Activated naive CD4-positive, alpha-beta T cell treated with anti-CD3 and anti-CD28 coated beads, Interleukin-2, amount 10 ng/mL, durations not matched to agents 7 days and 5 days (primary cell): ENCODE measurements at regions not wholly inside any gene's neighbourhood (a gene's known extent, or its start where the extent isn't known, plus 50 kb on each side); places are given as distances from the start of the nearest gene placed in this dataset.
"Not testable (repeated sequence)": the region's sequence is repeated elsewhere in the genome, so short reads cannot be mapped to it uniquely, and the experiment has no call there.

ENCODE experiments used
- CTCF ChIA-PET: fragments of 350-600 bp; sonication (Branson Sonifier 250); formaldehyde crosslinking; loops from one replicate; lab custom pipeline; 2021; ENCODE audit warnings: antibody characterized with exemption; lab: Charles Lee
- DNase-seq: peaks from one replicate; pipeline ENCODE4 v3.0.0-alpha.2; 2020
- H3K27ac Mint-ChIP-seq: one replicate; pipeline ENCODE4 v1.8.0; 2021; ENCODE audit warnings: mild to moderate bottlenecking, moderate library complexity, mixed read lengths
- H3K27me3 Mint-ChIP-seq: one replicate; pipeline ENCODE4 v1.8.0; 2021; ENCODE audit warnings: mild to moderate bottlenecking, mixed read lengths
- H3K36me3 Mint-ChIP-seq: one replicate; pipeline ENCODE4 v1.8.0; 2021; ENCODE audit warnings: mixed read lengths
- H3K4me1 Mint-ChIP-seq: one replicate; pipeline ENCODE4 v1.8.0; 2021; ENCODE audit warnings: mixed read lengths
- H3K4me3 Mint-ChIP-seq: one replicate; pipeline ENCODE4 v1.8.0; 2021; ENCODE audit warnings: mild to moderate bottlenecking, moderate library complexity, mixed read lengths
- H3K9me3 Mint-ChIP-seq: one replicate; pipeline ENCODE4 v1.8.0; 2021; ENCODE audit warnings: mixed read lengths

GRCh38 chr2:118752762-118753429, 94.6 kb downstream of the EN1 start:
- Mint-ChIP-seq H3K36me3 (no peaks in the 10 kb centered on the region), H3K4me3 (no peak overlapping the region), H3K27ac (no peak overlapping the region), H3K27me3 (peaks cover 4% of the 10 kb centered on the region), H3K4me1 (no peaks in the 10 kb centered on the region), H3K9me3 (no peaks in the 10 kb centered on the region)
- no peak for DNase-seq
- CTCF ChIA-PET: no interaction called here

DNA sequence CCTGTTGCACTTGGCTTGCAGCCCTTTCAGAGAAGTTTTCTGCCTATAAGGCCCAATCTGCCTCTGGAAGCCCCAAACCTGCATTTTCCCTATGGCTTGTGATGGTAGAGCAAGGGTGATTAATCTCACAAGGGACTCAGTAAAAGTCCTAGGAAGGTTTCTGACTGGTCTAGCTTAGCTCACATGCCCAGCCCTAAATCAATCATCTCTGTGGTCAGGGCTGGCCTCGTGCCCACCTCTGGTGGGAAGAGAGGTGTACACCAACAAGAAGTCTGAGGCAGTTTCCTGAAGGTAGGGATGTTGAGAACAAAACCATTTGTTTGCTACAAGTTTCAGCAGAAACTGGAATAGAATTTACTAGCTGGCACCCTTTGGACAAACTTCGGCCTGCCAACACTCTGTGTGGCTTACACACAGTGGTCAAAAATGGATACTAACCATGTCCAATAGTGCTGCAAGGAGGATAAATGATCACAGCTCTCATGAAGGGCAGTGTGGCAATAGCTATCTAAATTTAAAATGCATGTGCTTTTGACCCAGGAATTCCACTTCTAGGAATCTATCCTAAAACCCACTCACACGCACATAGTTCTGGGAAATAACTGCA, 96.4 kb downstream of the EN1 start:
- no peak for DNase-seq
- no peaks in the 10 kb centered on the region for H3K9me3 Mint-ChIP-seq
- H3K4me3 Mint-ChIP-seq: no peak overlapping the region
- no peaks in the 10 kb centered on the region for H3K36me3 Mint-ChIP-seq
- no peak overlapping the region for H3K27ac Mint-ChIP-seq
- H3K27me3 Mint-ChIP-seq: peaks cover 4% of the 10 kb centered on the region
- H3K4me1 Mint-ChIP-seq: no peaks in the 10 kb centered on the region
- CTCF ChIA-PET: no interaction called here

DNA sequence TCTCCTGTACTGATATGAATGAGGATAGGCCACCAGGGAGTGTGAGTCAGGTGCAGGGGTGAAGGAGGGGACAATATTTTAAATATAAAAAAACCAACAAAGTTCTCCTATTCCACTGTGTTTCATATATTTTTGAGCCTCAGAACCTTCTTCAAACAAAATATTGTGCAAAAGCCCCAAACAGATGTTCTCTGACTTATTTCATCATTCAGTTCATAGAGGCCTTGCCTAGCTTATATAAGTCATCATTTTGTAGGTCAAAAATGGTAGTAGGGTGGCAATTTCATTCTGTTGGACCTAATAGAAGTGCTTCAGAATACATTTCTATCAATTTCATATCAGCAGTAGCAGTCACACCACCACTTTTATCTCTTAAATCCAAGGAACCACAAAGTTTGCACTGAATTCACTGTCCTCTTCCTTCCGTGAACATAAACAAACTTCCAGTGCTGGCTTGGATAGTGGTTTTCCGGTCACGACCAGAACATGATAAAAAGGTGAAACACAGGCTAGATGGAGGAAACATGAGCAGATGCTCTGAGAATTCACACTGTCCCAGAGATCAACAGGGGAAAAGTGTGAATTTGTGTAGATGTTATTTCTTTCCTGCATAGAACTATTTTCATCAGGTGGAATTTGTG, 99.1 kb downstream of the EN1 start:
- CTCF ChIA-PET: no interaction called here
- Mint-ChIP-seq H3K4me3 (no peak overlapping the region), H3K27me3 (peaks cover 4% of the 10 kb centered on the region), H3K4me1 (no peaks in the 10 kb centered on the region), H3K36me3 (no peaks in the 10 kb centered on the region), H3K9me3 (peaks cover 9% of the 10 kb centered on the region), H3K27ac (no peak overlapping the region)
- no peak for DNase-seq

- CTCF ChIA-PET: no interaction called here
Measured at GRCh38 chr2:118747637-118748036, 99.8 kb downstream of the EN1 start.

DNA sequence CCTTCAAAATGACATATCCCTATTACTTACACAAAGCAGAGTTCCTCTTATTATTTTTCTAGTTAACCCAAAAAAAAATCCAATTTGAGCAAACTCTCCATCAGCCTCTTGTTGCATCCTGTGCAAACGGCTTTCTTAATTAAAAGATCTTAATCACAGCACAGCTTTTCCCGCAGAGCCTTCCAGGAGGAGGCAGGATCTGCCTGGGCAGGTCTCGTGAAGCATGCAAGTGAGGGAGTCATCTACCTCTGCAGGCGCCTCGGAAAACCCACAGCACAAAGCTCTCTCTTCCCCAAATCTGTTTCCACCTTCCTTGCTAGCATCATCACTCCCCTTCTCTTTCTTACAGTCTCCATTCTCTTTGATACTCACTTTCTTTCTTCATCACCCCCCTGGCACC, 100.4 kb downstream of the EN1 start:
- CTCF ChIA-PET: no interaction called here
- Mint-ChIP-seq H3K36me3 (no peaks in the 10 kb centered on the region), H3K4me1 (no peaks in the 10 kb centered on the region), H3K27me3 (no peaks in the 10 kb centered on the region), H3K4me3 (no peak overlapping the region), H3K9me3 (peaks cover 11% of the 10 kb centered on the region), H3K27ac (no peak overlapping the region)
- no peak for DNase-seq

More at GRCh38 chr2:118747637-118748036, 99.8 kb downstream of the EN1 start:
- no peaks in the 10 kb centered on the region for H3K4me1 Mint-ChIP-seq
- H3K27ac Mint-ChIP-seq: no peak overlapping the region
- H3K9me3 Mint-ChIP-seq: peaks cover 11% of the 10 kb centered on the region
- H3K36me3 Mint-ChIP-seq: no peaks in the 10 kb centered on the region
- no peak overlapping the region for H3K4me3 Mint-ChIP-seq
- no peak for DNase-seq
- H3K27me3 Mint-ChIP-seq: peaks cover 4% of the 10 kb centered on the region

GRCh38 chr2:118744682-118745181, 102.7 kb downstream of the EN1 start:
- DNase-seq, H3K27ac Mint-ChIP-seq, CTCF ChIA-PET, H3K4me1 Mint-ChIP-seq, H3K27me3 Mint-ChIP-seq, H3K36me3 Mint-ChIP-seq, H3K4me3 Mint-ChIP-seq: not testable (repeated sequence)
- H3K9me3 Mint-ChIP-seq: peaks cover 11% of the 10 kb centered on the region

- Mint-ChIP-seq H3K4me1 (no peaks in the 10 kb centered on the region), H3K4me3 (no peak overlapping the region), H3K36me3 (no peaks in the 10 kb centered on the region), H3K27me3 (peaks cover 3% of the 10 kb centered on the region), H3K27ac (no peak overlapping the region), H3K9me3 (peaks cover 2% of the 10 kb centered on the region)
- no peak for DNase-seq
- CTCF ChIA-PET: no interaction called here
Measured at GRCh38 chr2:118738524-118739308, 108.7 kb downstream of the EN1 start.

- peaks cover 3% of the 10 kb centered on the region for H3K27me3 Mint-ChIP-seq
- H3K4me1 Mint-ChIP-seq: no peaks in the 10 kb centered on the region
- CTCF ChIA-PET: no interaction called here
- H3K27ac Mint-ChIP-seq: no peak overlapping the region
- no peaks in the 10 kb centered on the region for H3K36me3 Mint-ChIP-seq
- H3K9me3 Mint-ChIP-seq: peaks cover 2% of the 10 kb centered on the region
- no peak overlapping the region for H3K4me3 Mint-ChIP-seq
- DNase-seq: no peak
Measured at GRCh38 chr2:118738106-118738505, 109.3 kb downstream of the EN1 start.

DNA sequence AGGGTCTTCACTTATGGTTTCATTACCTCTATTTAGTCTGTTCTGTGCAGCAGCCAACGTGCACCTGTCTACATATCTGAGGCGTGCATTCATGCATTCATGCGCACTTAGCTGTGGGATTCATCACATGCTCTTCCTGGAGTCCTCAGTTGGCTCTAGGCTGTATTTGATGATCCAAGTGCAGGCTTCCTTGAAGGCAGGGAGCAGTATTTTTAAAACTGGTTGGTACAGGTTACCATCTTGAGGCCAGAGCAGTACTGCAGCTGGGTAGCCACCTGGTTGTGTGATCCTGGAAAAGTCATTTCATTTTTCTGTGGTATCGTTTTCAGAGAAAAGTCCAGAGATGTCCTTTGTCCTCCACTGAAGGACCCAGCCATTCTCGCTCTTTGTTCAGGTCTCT, 109.8 kb downstream of the EN1 start:
- Mint-ChIP-seq H3K36me3 (no peaks in the 10 kb centered on the region), H3K4me3 (no peak overlapping the region), H3K27ac (no peak overlapping the region), H3K9me3 (no peaks in the 10 kb centered on the region), H3K27me3 (peaks cover 3% of the 10 kb centered on the region), H3K4me1 (no peaks in the 10 kb centered on the region)
- CTCF ChIA-PET: no interaction called here
- DNase-seq: no peak

DNA sequence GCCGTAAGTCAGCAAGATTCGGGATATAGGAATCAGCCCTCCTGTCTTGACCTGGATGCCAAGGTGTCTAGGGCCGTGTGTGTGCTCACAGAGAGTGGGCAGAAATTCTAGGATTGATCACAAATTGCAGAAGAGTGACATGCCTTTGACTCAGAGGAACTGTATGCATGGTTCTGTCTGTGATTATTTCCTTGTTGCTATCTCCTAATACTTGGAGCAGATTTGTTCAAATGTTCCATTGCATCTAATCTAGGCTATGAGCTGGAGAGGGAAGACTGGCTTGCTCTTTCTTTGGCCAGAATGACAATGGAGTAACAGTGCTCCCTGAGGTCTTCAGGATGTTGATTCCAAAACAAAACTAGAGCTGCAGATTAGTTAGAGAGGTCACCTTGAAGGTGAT, 115.0 kb downstream of the EN1 start:
- H3K9me3 Mint-ChIP-seq: no peaks in the 10 kb centered on the region
- H3K36me3 Mint-ChIP-seq: no peaks in the 10 kb centered on the region
- CTCF ChIA-PET: no interaction called here
- H3K27ac Mint-ChIP-seq: no peak overlapping the region
- peaks cover 9% of the 10 kb centered on the region for H3K27me3 Mint-ChIP-seq
- H3K4me3 Mint-ChIP-seq: no peak overlapping the region
- no peak for DNase-seq
- no peaks in the 10 kb centered on the region for H3K4me1 Mint-ChIP-seq

DNA sequence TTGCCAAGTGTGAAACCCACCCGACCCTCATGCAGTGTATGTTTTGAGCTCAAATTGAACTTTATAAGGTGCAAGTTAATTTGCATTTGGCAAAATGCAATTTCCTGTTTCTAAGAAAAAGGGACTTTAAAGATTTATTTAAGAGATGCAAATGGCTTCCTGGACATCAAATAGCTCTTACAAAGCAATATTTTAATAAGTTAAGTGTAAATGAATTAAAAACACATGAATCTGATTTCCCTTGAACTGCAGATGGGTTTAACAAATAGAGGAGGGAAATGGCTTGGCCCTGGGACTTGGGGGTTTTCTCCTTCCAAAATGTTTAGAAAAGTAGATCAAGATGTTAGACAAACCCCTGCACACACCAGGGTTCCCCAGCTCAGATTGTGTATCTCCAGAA, 116.0 kb downstream of the EN1 start:
- Mint-ChIP-seq H3K36me3 (no peaks in the 10 kb centered on the region), H3K9me3 (no peaks in the 10 kb centered on the region), H3K4me3 (no peak overlapping the region), H3K27me3 (peaks cover 9% of the 10 kb centered on the region), H3K27ac (no peak overlapping the region), H3K4me1 (no peaks in the 10 kb centered on the region)
- CTCF ChIA-PET: no interaction called here
- no peak for DNase-seq

DNA sequence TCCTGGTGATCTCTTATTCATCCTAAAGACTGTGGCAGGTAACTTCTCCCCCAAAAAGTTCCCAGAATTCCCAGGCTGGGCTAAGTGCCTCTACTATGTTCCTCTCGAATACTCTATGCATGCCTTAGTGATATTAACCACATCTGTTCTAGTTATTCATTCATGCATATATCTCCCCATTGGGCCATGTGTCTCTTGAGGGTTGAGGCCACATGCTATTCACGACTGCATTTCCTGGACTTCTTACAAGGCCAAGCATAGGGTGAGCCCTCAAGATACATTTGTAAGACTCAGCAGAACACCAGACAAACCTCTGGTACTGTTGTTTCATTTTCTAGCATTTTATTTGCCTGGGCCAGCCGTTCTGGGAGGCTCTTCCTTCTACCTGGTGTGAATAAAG, 117.0 kb downstream of the EN1 start:
- H3K4me3 Mint-ChIP-seq: no peak overlapping the region
- no peaks in the 10 kb centered on the region for H3K9me3 Mint-ChIP-seq
- no peaks in the 10 kb centered on the region for H3K4me1 Mint-ChIP-seq
- H3K27ac Mint-ChIP-seq: no peak overlapping the region
- H3K27me3 Mint-ChIP-seq: peaks cover 9% of the 10 kb centered on the region
- CTCF ChIA-PET: no interaction called here
- no peak for DNase-seq
- H3K36me3 Mint-ChIP-seq: no peaks in the 10 kb centered on the region

DNA sequence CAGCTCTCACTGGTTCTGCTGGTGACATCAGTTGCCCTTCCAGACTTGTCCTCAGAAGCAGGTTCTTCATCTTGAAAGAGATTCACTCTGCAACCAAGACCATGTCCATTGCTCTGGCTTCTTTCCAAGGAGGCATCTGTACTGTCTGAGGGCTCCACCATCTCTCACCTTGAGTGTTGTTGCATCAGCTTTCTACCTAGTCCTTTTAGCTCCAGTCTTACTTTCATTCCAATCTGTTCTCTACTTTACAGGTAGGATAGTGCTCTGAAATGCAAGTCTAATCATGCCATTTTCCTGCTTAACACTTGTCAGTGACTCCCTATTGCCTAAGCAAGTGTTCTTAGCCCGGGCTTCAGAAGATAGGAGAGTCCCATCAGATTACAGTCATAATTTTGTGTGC, 117.7 kb downstream of the EN1 start:
- CTCF ChIA-PET: no interaction called here
- H3K27ac Mint-ChIP-seq: no peak overlapping the region
- H3K4me1 Mint-ChIP-seq: no peaks in the 10 kb centered on the region
- H3K4me3 Mint-ChIP-seq: no peak overlapping the region
- DNase-seq: no peak
- H3K27me3 Mint-ChIP-seq: peaks cover 9% of the 10 kb centered on the region
- H3K9me3 Mint-ChIP-seq: no peaks in the 10 kb centered on the region
- H3K36me3 Mint-ChIP-seq: no peaks in the 10 kb centered on the region

DNA sequence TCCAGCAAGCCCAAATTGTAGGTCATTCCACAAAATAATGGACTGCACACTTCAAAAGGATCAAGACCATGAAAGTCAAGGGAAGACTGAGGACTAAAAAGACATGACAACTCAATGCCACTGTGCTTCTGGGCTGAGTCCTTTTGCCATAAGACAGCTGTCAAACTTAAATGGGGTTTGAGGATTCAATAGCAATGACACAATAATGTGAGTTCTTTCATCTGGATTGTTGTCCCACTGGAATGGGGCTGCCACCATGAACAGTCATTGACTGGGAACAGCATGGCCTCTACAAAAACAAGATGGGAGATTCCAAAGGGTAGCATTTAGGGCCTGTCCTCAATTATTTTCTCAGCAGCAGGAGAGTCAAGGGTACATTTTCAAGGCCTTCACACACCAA, 118.5 kb downstream of the EN1 start:
- Mint-ChIP-seq H3K4me3 (no peak overlapping the region), H3K9me3 (no peaks in the 10 kb centered on the region), H3K4me1 (no peaks in the 10 kb centered on the region), H3K27ac (no peak overlapping the region), H3K36me3 (no peaks in the 10 kb centered on the region), H3K27me3 (peaks cover 9% of the 10 kb centered on the region)
- no peak for DNase-seq
- CTCF ChIA-PET: no interaction called here
